Fibroblast of skin of left biceps (primary cell): ENCODE measurements at regions not wholly inside any gene's neighbourhood (a gene's known extent, or its start where the extent isn't known, plus 50 kb on each side); places are given as distances from the start of the nearest gene placed in this dataset.

Source experiments
- DNase-seq, 2 experiments: peaks; one replicate each; pipeline ENCODE4 v3.0.0-alpha.2; 2013; ENCODE audit warnings: low read depth in 2 of 2

- no peak for DNase-seq
Measured at GRCh38 chr11:19561011-19561410, 151.6 kb upstream of the NAV2 start.

- DNase-seq = no peak
Measured at GRCh38 chr11:19560156-19560555, 152.5 kb upstream of the NAV2 start.

DNA sequence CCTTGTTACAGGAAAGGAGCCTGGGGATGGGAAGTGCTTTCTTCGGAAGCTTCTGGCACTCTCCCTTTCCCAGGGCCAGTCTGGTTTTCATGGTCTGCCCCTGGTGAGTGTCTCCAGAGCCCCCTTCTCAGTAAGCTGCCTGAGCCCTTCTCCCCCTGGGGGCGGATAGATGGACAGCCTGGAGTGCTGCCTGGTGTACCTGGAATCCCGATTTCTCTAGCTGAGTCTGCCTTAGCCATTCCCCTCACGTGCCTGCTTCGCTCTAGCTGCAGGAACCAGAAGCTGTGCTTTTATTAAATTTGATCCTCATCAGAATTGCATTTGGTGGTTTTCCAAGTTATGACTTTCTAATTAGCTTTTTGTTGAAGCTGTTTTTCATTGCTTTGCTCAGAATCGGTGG is 152.9 kb upstream of the NAV2 start:
- no peak for DNase-seq

DNA sequence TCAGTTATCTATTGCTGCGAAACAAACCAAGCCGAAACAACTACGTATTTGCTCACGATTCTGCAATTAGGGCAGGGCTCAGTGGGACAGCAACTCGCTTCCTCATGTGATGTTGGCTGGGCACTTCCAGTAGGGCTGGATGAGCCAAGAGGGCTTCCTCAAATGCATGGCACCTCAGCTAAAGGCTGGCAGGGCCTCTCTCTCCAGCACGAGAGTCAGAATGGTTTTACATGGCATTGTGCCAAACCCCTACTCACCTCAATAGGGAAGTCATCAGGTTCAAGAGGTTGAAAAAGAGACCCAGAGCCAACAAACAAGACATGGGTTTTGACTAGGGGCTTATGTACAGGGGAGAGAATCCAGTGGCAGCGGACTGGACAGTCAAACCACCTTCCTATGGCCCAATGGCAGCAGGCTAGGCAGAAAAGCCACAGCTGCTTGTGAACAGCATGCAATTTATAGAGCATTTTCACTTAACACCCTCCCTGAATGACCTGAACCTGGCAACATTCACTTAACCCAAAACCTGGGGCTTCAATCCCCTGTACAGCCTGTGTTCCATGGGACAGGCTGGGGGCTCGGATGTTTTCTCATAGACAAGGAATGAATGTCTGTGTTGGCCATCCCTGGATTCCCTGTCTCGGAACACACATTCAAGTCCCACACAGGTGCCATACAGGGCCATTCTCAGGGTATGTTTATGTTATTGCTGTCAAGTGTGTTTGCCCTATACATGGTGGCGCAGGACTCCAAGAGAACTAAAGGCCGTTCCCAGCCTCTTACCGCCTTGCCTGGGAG is 154.2 kb upstream of the NAV2 start:
- DNase-seq = no peak

DNA sequence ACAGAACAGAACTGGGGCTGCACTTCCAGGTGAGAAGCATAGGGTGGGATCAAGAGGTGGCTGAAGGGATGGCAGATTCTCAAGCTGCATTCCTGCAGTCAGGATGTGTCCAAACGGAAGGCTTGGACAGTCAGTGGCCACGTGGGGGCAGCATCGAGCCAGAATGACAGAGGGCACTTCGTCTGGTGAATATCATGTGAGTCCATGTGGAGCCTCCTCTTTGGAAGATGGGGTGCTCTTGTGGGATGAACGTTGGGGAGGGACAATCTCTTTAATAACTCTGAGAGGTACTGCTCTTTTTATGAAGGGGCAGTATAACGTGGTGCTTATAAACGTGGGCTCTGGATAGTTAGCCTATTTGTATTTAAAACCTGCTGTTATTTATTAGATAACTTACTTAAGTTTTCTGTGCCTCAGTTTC is 154.9 kb upstream of the NAV2 start:
- DNase-seq = no peak

- no peak for DNase-seq
Measured at GRCh38 chr11:19557185-19557584, 155.5 kb upstream of the NAV2 start.

GRCh38 chr11:19555266-19555665 is 157.4 kb upstream of the NAV2 start:
- DNase-seq = no peak

- DNase-seq = no peak
Measured at GRCh38 chr11:19553683-19554333, 158.8 kb upstream of the NAV2 start.

GRCh38 chr11:19552656-19553260 is 159.9 kb upstream of the NAV2 start:
- DNase-seq = no peak

GRCh38 chr11:19552161-19552560 is 160.5 kb upstream of the NAV2 start:
- no peak for DNase-seq

DNA sequence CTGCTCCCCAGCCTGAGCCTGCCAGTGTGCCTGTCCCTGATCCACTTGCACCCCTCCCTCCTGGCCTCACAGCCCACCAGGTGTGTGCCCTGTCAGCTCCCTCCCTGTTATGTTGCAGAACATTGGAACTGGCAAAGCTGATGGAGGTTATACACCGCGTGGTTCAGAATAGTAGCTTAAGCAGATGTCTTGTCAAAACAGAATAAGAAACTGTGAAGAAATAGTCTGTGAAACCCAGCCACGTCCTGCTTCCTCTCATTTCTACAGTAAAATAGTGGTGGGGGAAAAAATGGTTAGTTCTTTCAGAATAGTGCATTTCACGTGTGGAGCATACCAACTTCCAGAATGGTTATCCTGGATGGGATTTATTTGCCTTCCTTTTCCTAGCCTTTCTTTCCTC is 161.2 kb upstream of the NAV2 start:
- DNase-seq = no peak

DNA sequence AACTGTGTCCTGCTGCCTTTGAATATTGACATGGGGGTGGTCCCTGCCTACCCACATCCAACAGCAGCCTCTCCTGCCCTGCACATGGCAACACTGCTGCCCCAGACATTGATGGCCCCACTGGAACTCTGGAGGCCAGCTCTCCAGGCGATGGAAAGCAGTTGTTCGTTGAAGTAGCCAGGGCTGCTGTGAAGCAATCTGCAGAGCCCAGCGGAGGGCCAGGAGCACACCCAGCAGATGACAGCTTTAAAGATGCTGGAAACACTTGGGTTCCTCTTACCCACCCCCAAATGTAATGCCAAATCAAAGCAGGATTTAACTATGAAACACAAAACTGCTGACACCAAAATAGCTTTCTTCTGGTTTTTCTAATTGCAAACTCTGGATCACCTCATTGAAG is 165.6 kb upstream of the NAV2 start:
- DNase-seq = no peak

DNA sequence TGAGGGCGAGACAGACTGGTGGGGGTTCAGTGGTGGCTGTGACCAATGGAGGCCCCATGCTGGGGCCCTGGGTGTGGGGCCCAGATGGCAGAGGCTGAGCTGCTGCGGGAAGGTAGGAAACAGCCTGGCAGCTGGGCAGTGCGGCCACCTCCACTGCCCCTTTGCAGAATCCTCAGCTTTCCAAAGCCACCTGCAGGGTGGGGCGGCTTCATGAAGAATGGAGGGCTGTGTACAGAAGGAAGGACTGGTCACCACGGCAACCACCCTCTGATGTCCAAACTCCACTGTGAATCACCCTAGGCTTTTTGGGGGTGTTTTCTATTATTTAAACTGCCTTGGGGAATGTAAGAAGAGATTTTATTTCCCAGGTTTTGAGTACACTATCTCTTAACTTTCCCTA is 166.3 kb upstream of the NAV2 start:
- DNase-seq = no peak

DNA sequence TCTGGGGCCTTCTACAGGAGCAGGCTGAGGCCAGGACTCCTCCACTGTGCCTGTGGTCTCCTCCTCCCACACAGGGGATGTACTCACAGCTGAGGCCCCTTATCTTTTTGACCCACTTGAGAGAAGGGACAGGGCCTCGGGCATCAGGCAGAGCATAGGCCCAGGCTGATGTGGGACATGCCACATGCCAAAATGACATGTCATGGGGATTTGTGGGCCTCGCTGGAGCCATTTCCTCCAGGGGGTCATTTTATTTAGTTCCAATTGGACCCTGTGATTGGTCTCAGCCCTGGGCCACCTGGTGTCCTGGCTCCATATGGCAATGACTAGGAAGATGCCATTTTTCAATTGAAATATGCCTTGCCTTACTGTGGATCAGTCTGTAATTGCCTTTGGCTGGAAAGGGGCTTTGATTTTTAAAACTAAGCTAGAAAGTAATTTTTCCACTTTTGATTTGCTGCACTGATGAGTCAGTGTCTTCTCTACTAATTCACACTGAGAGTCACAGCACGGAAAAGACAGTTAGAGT is 171.1 kb upstream of the NAV2 start:
- DNase-seq = no peak

DNA sequence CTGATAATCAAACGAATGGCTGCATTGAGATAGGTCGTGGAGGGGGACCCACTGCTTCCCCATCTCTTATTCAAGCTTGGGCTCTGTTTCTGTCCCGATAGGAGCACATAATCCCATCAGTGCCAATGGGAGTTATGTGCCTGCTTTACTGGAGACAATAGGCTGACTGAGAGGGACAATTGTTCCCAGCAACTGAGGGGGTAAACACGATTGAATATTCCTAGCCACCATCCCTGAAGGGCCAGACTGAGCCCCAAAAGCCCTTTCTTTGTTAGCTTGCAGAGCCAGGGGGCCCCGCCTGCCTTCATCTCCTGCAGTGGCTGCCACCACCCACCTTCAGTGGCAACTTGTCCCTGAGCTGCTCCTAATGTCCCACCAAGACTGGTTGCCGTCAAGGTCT is 172.8 kb upstream of the NAV2 start:
- no peak for DNase-seq

- DNase-seq = no peak
Measured at GRCh38 chr11:19537803-19538453, 174.7 kb upstream of the NAV2 start.

DNA sequence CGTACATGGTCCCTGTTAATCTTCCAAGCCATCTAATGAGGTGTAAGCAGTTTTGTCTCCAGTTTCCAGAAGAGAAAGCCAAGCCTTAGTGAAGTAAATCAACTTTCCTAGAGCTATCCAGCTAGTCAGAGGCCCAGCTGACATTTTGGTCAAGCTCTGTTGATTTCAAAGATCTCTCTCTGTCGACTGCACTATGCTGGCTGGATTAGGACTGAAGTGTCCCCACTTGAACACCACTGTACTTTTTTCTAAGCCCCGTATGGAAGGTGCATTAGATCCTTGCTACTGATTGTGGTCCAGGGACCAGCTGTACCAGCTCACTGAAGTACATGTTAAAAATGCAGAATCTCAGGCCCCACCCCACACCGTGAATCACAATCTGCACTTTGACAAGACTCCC is 176.5 kb upstream of the NAV2 start:
- DNase-seq = no peak

- no peak for DNase-seq
Measured at GRCh38 chr11:19530505-19530904, 182.1 kb upstream of the NAV2 start.

- DNase-seq = no peak
Measured at GRCh38 chr11:19526119-19526518, 186.5 kb upstream of the NAV2 start.

GRCh38 chr11:19525714-19526113 is 186.9 kb upstream of the NAV2 start:
- DNase-seq = no peak

- no peak for DNase-seq
Measured at GRCh38 chr11:19525276-19525675, 187.4 kb upstream of the NAV2 start.

- DNase-seq = no peak
Measured at GRCh38 chr11:19524171-19524671, 188.4 kb upstream of the NAV2 start.
